Gastrocnemius medialis (tissue), 4 donors: ENCODE measurements at regions not wholly inside any gene's neighbourhood (a gene's known extent, or its start where the extent isn't known, plus 50 kb on each side); places are given as distances from the start of the nearest gene placed in this dataset.

Experiments used
- POLR2A ChIP-seq, 2 donors: fragments of 450-650 bp; IDR thresholded peaks; one replicate each; pipeline ENCODE4 v1.6.1; 2017; ENCODE audit warnings: antibody characterized with exemption in 2 of 2, mild to moderate bottlenecking in 2 of 2, moderate library complexity in 2 of 2
- TF ChIP-seq, protein P1 (sequence below), 5 experiments: fragments of 450-650 bp in 3 of 5; fragments of 200-600 bp in 2 of 5; sonication (generic) in 2 of 5; IDR thresholded peaks in 4 of 5; conservative IDR thresholded peaks in 1 of 5; 1 replicate in 4 of 5; 2 replicates in 1 of 5; pipeline ENCODE4 v1.5.1; 2016 to 2019; ENCODE audit warnings: antibody characterized with exemption in 5 of 5, mild to moderate bottlenecking in 3 of 5, moderate library complexity in 3 of 5

DNA sequence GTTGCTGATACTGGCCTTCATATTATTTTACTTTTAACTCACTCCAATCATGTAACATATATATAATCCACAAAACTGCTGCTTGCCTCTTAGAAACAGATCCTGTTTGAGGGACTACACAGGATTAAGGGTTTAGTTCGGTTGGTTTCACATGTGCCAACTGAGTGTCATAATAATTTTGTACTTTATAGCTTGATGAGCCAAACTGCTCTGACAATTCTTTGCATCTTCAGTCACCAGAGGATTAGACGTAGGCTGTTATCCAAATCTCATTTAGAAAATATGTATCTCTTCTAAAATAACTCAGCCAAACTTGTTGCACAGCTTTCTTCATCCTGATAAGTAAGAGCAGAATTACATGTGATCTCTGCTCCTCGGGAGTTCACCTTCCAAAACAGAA, 643.6 kb upstream of the PTCHD4 start:
- TF ChIP-seq, protein P1, sequence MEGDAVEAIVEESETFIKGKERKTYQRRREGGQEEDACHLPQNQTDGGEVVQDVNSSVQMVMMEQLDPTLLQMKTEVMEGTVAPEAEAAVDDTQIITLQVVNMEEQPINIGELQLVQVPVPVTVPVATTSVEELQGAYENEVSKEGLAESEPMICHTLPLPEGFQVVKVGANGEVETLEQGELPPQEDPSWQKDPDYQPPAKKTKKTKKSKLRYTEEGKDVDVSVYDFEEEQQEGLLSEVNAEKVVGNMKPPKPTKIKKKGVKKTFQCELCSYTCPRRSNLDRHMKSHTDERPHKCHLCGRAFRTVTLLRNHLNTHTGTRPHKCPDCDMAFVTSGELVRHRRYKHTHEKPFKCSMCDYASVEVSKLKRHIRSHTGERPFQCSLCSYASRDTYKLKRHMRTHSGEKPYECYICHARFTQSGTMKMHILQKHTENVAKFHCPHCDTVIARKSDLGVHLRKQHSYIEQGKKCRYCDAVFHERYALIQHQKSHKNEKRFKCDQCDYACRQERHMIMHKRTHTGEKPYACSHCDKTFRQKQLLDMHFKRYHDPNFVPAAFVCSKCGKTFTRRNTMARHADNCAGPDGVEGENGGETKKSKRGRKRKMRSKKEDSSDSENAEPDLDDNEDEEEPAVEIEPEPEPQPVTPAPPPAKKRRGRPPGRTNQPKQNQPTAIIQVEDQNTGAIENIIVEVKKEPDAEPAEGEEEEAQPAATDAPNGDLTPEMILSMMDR (IDR thresholded peaks at IDR 0.05 in 4 of 5, conservative IDR thresholded peaks at IDR 0.05 in 1 of 5), result no peak
- TF ChIP-seq POLR2A (IDR thresholded peaks at IDR 0.05), result no peak
